Tongue (tissue), 1 donor: ENCODE measurements at regions not wholly inside any gene's neighbourhood (a gene's known extent, or its start where the extent isn't known, plus 50 kb on each side); places are given as distances from the start of the nearest gene placed in this dataset.

Source experiments
- DNase-seq: peaks from one replicate; pipeline ENCODE4 v3.0.0-alpha.2; 2015

GRCh38 chr20:48463916-48464315 lies 363.9 kb downstream of the PREX1 start:
- peak; percentile 89 for DNase-seq

DNA sequence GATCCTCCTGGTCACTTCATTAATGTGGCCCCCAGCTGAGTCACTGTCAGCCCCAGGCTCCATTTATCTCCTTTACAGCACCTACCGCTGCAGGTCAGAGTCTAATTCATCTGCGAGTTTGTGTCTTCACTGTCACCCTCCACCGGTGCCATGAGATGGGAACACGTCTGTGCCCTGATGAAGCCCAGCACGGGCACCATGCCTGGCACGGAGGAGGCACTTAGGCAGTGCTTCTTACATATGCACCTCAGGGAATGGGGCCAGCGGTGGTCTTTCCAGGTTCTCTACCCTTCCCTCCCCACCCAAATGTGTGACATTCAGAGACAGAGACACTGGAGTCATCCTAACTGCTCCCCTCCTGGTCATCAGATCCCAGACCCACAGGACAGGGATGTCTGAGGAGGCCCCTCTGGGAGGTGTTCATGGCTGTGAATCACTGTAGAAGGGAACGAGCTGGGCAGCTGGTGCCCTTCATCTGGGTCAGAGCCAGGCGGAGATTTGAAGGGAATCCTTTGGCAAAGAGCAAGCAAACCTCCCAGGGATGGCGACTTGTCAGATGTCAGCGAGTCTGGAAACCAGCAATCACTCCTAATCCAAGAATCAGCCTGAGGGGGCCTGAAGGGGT lies 364.6 kb downstream of the PREX1 start:
- peak; percentile 91 for DNase-seq

DNA sequence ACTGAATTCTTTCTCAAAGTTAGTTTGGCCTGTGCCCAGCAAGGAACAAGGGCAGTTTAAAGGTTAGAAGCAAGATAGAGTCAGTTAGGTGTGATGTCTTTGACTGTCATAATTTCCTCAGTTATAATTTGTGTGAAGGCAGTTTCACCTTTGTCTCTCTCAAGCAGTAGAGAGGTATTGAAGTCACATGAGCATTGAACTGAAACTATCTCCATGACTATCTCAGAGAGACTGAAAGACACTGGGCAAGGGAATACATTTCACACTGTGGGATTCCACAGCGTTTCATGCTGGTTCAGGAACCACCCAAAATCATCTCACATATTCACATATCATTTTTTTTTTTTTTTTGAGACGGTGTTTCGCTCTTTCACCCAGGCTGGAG lies 366.1 kb downstream of the PREX1 start:
- no peak for DNase-seq

- no peak for DNase-seq
Measured at GRCh38 chr20:48461091-48461734, 366.6 kb downstream of the PREX1 start.

GRCh38 chr20:48460681-48461080 lies 367.1 kb downstream of the PREX1 start:
- DNase-seq, result no peak

GRCh38 chr20:48459722-48460395 lies 367.9 kb downstream of the PREX1 start:
- DNase-seq, result no peak

- DNase-seq, result no peak
Measured at GRCh38 chr20:48458601-48459385, 369.0 kb downstream of the PREX1 start.

DNA sequence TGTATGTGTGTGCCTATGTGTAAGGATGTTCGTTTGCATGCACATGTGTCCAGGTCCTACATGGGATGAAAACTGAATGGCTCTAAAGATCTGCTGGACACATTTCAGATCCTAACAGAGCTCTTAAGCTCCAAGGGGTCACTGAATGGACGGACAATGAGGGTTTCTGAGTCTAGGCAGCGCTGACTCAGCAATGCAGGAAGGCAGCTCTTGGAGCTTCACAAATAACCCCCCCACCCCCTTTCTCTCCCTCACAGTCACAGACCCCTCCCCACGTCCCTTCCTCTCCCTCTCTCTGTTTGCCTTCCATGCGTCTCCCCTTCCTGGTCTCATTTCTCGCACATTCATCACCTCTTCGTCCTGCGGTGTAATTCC lies 369.8 kb downstream of the PREX1 start:
- DNase-seq, result no peak

DNA sequence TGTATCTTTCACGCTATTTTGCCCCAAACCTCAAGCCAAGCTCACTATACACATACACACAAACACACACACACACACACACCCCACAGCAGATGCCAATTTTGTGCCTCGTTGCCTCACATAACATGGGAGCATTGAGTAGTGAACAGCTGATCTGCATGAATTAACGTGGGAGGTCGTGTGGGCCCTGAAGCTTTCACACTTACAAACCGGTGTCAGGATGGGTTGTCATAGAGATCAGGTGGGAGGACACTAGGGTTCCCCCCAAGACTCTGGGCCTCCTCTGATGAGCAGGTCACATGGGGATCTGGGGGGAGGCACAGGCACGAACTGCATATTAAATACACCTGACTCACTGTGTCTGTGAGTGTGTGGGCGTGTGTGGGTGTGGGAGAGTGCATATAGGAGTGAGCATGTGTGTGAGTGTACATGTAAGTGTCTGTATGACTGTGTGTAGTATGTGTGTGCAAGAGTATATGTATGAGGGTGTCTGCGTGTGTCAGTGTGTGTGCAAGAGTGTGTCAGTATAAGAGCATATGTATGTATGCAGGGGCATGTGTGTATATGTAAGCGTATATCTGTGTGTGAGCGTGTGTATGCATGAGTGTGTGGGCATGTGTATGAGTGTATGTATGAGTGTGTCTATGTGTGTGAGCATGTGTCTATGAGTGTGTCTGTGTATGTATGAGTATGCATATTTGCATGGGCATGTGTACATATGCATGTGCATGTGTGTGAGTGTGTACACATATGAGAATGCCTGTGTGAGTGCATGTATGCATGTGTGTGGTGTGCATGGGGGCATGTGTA lies 370.4 kb downstream of the PREX1 start:
- DNase-seq, result no peak

- DNase-seq, result no peak
Measured at GRCh38 chr20:48456366-48457192, 371.2 kb downstream of the PREX1 start.

DNA sequence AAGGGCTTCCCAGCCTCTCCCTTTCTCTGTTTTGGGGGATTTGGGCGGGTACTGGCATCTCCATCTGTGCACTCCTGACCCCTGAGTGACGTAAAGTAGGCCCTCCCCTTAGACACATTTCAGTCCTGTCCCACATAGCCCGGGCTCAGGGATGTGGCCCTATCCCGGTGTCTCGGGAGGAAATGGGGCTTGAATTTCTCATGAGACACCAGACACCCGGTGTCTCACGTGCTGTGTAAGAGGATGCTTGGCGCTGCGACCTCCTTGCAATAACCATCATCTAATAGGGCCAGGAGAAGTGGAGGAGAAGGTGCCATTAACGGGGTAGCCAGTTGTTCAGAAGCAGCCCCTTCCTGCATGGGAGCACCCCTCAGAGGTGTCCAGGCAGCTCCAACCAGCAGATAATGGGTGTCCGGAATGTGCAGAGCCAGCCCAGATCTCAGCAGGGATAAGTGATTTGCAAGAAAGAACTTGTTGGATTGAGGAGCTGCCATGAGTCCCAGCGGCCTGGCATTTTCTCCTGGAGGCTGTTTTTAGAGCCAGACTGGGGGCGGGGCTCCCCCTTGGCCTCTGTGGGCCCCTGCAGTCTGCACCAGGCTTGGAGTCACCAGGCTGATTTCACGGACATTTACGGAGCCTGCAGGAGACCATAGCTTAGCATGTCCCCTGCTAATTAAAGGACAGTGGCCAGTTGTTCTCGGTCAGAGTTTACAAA lies 372.0 kb downstream of the PREX1 start:
- DNase-seq, result peak; percentile 87

DNA sequence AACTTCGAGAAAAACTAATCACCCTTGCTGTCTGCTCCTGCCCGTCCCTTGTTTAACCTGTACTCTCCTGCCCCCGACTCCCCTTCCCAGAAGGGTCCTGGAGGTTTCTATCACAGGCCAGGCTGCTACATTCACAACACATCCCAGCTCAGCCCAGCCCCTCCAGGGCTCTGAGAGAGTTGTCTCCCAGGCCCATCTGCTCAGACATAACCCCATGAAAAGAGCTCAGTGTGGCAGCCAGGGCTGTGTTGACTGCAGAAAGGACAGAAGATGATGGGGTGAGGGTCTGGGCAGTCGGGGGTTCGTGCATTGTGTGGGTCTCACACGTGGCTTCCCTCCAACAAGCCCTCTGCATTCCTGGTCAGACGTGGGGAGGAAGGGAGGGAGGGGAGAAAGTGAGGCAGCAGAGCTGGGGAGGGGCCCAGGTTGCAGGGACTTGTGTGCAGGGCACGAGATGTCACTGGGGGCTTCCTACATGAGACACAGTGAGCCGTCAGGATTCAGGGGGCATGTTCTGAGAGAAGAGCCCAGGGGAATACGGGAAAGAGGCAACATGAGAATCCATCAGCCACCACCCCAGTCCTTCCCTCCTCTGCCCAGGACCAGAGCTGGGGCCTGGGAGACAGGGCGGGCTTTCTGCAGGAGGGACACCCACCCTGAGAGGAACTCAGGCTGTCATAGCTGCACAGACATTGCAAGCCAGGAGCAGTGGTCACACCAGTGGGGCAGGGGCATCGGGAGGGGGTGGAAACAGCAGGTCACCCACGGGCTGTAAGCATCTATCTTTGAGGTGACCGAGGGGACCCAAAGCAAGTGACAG lies 372.9 kb downstream of the PREX1 start:
- no peak for DNase-seq

- DNase-seq, result no peak
Measured at GRCh38 chr20:48453477-48454093, 374.2 kb downstream of the PREX1 start.

GRCh38 chr20:48451401-48451800 lies 376.4 kb downstream of the PREX1 start:
- no peak for DNase-seq

GRCh38 chr20:48448666-48449600 lies 378.9 kb downstream of the PREX1 start:
- DNase-seq, result no peak

GRCh38 chr20:48447456-48447855 lies 380.3 kb downstream of the PREX1 start:
- DNase-seq, result no peak

DNA sequence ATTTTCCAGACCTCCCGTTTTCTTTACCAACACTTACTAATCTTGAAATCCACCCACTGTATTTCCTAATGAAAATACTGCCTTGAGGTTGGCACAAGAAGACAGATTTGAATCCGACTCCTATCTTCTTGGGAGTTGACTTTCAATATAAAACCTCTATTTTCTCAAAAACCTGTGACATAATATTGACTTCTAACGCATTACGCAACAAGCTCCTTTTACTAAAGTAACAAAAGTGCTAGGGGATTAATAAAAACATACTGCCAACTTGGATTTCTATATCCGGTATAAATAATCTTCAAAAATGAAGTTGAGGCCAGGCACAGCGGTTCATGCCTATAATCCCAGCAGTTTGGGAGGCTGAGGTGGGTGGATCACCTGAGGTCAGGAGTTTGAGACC lies 382.0 kb downstream of the PREX1 start:
- no peak for DNase-seq

DNA sequence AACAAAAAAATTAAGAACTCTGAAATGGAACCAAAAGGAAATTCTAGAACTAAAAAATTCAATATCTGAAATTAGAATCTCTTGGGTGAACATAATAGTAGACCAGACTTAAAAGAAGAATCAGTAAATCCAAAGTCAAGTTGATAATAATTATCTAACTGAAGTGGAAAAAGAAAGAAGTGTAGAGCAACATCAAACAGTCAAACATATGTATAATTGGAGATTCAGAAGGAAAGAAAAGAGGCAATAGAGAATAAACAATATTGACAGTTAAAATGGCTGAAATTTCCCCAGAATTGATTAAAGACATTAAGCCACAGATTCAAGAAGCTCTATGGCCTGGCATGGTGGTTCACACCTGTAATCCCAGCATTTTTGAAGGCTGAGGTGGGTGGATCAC lies 383.6 kb downstream of the PREX1 start:
- no peak for DNase-seq
